ENCODE measurements at regions not wholly inside any gene's neighbourhood (a gene's known extent, or its start where the extent isn't known, plus 50 kb on each side); places are given as distances from the start of the nearest gene placed in this dataset.

GRCh38 chr3:126292318-126293070 lies 64.7 kb downstream of the KLF15 start:
- intact Hi-C loops (cut with micrococcal nuclease) = no loop called here
- no peak overlapping the region for H3K27ac Mint-ChIP-seq
- CTCF ChIA-PET = no interaction called here
- DNase-seq (no peak), ATAC-seq (no peak)
- no peaks in the 10 kb centered on the region for H3K9me3 Mint-ChIP-seq
- H3K36me3 Mint-ChIP-seq (ENCODE audit: low read depth) = no peaks in the 10 kb centered on the region
- peaks cover 30% of the 10 kb centered on the region for H3K27me3 Mint-ChIP-seq
- POLR2A ChIA-PET = no interaction called here
- no peak overlapping the region for H3K4me3 Mint-ChIP-seq
- no peaks in the 10 kb centered on the region for H3K4me1 Mint-ChIP-seq (ENCODE audit: low read depth)
- no peak for TF ChIP-seq CTCF (IDR thresholded peaks at IDR 0.05)

- peaks cover 35% of the 10 kb centered on the region for H3K27me3 Mint-ChIP-seq
- intact Hi-C loops (cut with micrococcal nuclease) = no loop called here
- no peaks in the 10 kb centered on the region for H3K4me1 Mint-ChIP-seq (ENCODE audit: low read depth)
- POLR2A ChIA-PET = no interaction called here
- H3K27ac Mint-ChIP-seq = no peak overlapping the region
- CTCF ChIA-PET = no interaction called here
- TF ChIP-seq CTCF (IDR thresholded peaks at IDR 0.05) = no peak
- no peaks in the 10 kb centered on the region for H3K9me3 Mint-ChIP-seq
- no peaks in the 10 kb centered on the region for H3K36me3 Mint-ChIP-seq (ENCODE audit: low read depth)
- no peak for ATAC-seq
- DNase-seq = no peak
- H3K4me3 Mint-ChIP-seq = no peak overlapping the region
These were observed 65.7 kb downstream of the KLF15 start for GRCh38 chr3:126291537-126291936.

GRCh38 chr3:126291061-126291460 lies 66.1 kb downstream of the KLF15 start:
- ChIA-PET POLR2A (no interaction called here), CTCF (no interaction called here)
- H3K4me1 Mint-ChIP-seq (ENCODE audit: low read depth) = no peaks in the 10 kb centered on the region
- H3K27ac Mint-ChIP-seq = no peak overlapping the region
- intact Hi-C loops (cut with micrococcal nuclease) = no loop called here
- TF ChIP-seq CTCF (IDR thresholded peaks at IDR 0.05) = no peak
- no peak overlapping the region for H3K4me3 Mint-ChIP-seq
- peaks cover 38% of the 10 kb centered on the region for H3K27me3 Mint-ChIP-seq
- DNase-seq (no peak), ATAC-seq (no peak)
- H3K36me3 Mint-ChIP-seq (ENCODE audit: low read depth) = no peaks in the 10 kb centered on the region
- no peaks in the 10 kb centered on the region for H3K9me3 Mint-ChIP-seq

GRCh38 chr3:126290325-126290724 lies 66.9 kb downstream of the KLF15 start:
- no peak for ATAC-seq
- POLR2A ChIA-PET = no interaction called here
- Mint-ChIP-seq H3K4me1 (ENCODE audit: low read depth) (no peaks in the 10 kb centered on the region), H3K27me3 (peaks cover 42% of the 10 kb centered on the region), H3K27ac (no peak overlapping the region), H3K4me3 (no peak overlapping the region), H3K36me3 (ENCODE audit: low read depth) (no peaks in the 10 kb centered on the region), H3K9me3 (no peaks in the 10 kb centered on the region)
- intact Hi-C loops (cut with micrococcal nuclease) = no loop called here
- DNase-seq = no peak
- no peak for TF ChIP-seq CTCF (IDR thresholded peaks at IDR 0.05)
- CTCF ChIA-PET = no interaction called here

- Mint-ChIP-seq H3K27me3 (peaks cover 47% of the 10 kb centered on the region), H3K27ac (no peak overlapping the region), H3K36me3 (ENCODE audit: low read depth) (no peaks in the 10 kb centered on the region), H3K4me1 (ENCODE audit: low read depth) (no peaks in the 10 kb centered on the region), H3K4me3 (no peak overlapping the region), H3K9me3 (no peaks in the 10 kb centered on the region)
- CTCF ChIA-PET = no interaction called here
- intact Hi-C loops (cut with micrococcal nuclease) = no loop called here
- no peak for DNase-seq
- TF ChIP-seq CTCF (IDR thresholded peaks at IDR 0.05) = no peak
- ATAC-seq = no peak
- POLR2A ChIA-PET = no interaction called here
These were observed 68.1 kb downstream of the KLF15 start for GRCh38 chr3:126289096-126289495.
